G401.6 (cell line): ENCODE measurements at regions not wholly inside any gene's neighbourhood (a gene's known extent, or its start where the extent isn't known, plus 50 kb on each side); places are given as distances from the start of the nearest gene placed in this dataset.
"Not testable (repeated sequence)": the region's sequence is repeated elsewhere in the genome, so short reads cannot be mapped to it uniquely, and the experiment has no call there.

ENCODE experiments used
- FAIRE-seq: peaks from 2 replicates; lab custom pipeline; 2012; peaks lifted over from hg19 to GRCh38; lab: Jason Lieb, UNC

DNA sequence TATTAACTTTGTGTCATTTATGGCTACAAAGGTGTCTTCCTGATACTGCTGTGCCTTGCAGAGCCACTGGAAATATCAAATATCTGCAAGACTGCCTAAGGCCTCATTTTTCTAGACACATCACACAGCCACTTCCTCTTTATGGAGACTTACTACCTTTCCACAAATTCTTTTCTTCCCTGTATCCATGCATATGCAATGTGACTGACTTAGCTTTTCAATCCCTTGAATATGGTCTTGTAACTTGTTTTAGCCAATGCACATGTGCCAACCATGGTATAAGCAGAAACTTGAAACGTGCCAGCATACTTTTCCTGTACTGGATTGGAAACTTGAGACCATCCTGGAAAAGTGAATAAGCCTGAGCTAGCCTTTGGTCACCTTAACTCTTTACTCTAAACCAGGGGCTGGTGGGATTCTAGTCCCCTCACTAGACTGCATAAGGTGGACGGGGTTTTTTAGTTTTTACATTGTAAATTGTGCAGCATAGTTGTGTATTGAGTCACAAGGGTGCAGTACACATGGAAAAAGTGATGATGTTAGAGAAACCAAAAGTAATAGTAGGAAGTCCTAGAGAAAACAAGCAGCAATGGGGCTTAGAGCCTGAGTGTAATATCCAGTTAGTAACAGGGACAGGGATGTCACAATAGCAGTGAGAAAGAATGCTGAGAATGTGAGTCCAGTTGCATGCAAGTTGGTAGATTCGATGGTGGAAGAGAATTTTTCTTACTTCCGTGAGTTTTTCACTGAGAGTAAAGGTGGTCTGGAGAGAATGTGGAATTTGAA lies 879.5 kb downstream of the SORCS1 start:
- FAIRE-seq, result no peak

DNA sequence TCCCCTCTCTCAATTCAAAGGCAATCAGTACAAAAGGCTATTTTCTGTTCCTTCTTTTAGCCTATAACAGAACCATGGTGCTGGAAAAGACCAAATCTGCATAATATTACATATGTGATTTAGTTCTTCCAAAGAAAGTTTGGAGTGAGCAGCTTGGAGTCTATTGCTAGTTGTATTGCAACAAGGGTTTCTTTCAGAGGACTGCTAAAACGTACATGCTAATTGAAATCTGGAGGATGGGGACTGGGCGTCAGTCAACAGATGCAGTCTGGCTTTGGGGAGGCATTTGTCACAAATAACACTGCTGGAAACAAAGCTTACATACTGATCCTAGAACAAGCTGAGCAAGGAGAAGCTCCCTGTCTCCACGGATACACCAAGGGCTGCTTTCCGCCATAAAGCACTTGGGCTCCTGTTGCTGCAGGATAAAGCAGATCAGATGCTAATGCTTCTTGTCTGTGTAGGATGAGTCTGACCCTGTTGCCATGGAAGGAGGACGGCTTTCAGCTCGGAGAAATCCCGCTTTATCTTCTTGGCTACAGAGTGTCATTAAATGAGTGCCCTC lies 883.5 kb downstream of the SORCS1 start:
- FAIRE-seq, result no peak

DNA sequence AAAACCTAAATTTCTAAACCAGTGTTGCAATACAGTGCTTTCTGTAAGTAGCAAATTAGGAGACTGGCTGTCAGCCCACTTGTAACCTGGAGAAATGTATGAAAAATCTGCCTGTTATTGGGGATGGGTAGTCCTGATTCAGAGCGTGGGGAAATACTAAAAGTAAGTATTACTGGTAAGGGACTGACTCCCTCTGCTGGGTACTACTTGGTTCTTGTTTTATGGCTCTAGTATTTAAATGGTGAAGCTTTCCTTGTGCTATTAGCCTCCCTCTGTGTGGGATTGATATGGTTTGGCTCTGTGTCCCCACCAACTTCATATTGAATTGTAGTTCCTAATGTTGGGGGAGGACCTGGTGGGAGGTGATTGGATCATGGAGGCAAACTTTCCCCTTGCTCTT lies 886.1 kb downstream of the SORCS1 start:
- FAIRE-seq, result no peak

DNA sequence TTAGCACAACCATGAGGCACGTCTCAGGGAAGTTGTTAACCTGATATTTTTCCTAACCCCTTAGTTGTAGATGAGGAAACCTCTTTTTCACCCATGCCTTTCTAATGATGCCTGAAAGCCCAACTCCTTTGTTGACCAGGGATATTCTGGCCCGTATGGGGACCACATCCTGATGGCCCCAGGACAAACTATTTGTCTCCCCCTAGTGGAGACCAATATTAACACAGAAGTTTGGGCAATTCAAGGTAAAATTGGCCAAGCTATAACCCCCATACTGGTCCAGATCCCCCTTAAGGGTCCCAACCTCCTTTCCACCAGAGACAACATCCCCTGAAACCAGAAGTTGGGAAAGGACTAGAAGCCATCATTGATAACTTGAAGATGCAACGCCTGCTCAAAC lies 893.3 kb downstream of the SORCS1 start:
- no peak for FAIRE-seq

DNA sequence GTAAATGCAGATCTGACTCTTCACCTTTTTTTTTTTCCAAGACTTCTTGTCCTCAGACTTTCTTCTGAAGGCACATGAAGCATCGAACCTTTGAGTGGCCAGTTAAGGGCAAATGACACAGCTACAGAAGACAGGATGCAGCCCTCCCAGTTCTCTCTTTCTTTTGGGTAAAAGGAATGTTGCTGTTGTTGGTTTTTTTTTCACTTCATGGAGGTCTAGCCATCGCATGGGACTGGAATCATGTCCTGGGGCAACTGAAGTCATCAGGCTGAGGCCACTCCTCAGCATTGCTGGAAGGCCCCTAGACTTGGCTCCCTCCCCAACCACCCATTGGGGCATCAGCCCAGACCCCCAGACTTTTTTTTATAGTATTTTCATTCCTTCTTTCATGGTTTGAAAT lies 896.5 kb downstream of the SORCS1 start:
- no peak for FAIRE-seq

DNA sequence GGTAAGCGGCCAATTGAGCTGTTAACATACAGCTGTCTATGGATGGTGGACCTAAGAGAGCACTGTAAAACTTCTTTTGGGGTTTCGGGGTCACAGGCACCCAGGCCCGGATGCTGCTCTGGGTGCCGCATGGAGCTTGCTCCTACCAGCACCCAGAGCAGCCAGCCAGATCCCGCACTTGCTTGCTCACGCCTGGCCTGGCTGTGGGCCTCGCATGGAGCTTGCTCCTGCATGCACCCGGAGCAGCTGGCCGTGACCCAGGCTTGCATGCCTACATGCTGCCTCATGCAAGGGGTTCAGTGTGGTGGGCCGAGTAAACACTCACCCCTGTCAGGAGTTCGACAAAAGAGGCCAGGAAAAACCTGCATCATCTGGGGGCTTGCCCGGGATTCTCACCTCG lies 896.9 kb downstream of the SORCS1 start:
- no peak for FAIRE-seq

DNA sequence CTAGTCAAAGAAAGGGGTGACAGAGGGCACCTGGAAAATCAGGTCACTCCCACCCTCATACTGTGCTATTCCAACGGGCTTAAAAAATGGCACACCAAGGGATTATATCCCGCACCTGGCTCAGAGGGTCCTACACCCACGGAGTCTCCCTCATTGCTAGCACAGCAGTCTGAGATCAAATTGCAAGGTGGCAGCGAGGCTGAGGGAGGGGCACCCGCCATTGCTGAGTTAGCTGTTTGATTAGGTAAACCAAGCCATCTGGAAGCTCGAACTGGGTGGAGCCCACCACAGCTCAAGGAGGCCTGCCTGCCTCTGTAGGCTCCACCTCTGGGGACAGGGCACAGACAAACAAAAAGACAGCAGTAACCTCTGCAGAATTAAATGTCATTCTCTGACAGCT lies 907.1 kb downstream of the SORCS1 start:
- FAIRE-seq, result not testable (repeated sequence)

DNA sequence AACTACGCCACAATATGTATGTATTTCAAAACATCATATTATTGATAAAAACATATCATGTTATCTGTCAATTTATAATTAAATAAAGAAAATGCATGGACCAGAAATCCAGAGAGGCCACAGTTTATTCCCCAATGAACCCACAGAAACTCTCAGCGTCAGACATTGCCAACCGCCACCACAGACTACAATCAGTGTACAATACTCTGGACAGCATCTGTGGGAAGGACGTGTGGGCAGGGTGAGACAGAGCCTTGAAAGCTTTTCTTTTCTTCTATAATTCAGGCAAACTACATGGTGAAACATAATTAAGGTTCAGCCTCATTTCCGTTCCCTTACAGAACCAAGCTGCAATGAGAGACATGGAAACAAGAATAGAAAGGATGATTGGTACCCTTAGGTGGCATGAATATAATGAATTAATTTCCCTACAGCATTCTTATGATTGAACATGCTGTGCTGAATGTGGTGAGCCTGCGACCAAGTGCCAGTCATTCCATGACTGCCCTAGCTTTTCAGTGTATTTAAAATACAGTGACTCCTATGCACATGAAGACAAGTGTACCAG lies 909.3 kb downstream of the SORCS1 start:
- FAIRE-seq, result no peak

DNA sequence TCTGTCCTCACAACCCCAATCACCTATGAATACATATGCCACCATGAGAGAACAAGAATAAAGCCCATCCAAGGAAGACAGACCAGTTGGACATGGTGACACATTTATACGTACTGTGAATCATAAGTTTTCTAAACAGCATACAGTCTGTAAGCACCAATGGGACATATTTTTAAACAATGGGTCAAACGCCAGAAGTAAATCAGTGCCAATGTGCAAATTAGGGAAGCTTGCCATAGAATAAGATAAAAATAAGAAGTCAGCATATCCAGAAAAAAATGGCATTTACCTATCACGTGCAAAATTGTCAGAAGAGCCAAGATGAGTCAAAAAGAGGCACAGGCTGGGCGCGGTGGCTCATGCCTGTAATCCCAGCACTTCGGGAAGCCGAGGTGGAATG lies 910.4 kb downstream of the SORCS1 start:
- FAIRE-seq, result no peak

DNA sequence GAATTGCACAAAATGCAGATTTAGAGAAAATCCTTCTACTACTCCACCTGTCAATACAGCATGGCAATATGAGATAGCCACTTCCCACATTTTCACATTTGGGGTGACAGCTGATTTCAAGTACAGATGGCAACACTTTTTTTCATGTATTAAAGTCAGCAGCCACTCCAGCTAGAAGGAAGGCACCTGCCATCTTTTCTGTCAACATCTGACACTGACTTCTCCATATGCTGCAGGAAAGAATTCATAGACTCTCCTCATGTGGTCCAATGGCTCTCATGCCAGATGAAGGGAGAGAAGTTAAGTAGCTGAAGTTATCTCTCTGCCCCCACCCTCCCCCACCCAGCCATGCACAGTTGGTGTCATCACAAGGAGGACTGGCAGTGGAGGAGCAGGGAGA lies 912.0 kb downstream of the SORCS1 start:
- FAIRE-seq, result no peak

DNA sequence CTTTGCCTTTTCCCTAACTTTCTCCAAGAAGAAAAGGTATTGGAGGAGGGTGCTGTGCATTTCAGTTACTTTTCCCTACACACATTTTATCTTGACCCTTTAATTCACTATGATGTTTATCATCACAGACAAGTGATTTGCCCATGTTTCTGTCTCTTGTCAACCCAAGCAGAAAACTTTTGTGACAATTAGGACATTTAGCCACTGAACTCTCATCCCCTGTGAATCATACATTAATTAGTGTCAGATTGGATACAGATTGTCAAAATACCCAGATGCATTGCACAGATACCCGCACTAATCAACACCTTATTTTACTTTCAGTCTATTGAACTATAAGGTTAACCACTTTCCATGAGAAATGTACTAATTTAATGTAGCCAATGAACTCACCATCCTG lies 912.9 kb downstream of the SORCS1 start:
- no peak for FAIRE-seq

DNA sequence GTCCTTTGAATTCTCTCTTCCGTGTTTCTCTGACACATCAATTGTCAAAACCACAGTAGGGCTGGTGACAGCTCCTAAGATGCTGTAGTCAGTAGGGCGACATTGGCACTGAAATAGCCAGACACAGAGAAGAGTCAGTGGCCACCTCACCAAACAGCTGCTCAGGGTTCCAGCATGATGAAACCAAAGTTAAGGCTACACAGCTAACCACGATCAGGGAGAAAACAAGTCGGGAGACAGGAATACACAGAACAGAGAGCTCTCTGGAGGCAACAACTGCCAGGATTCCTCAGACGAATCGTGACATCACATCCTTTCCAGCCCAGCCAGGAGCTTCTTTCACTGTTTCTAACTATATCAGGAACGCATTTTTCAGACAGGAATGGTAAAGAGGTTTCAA lies 922.2 kb downstream of the SORCS1 start:
- FAIRE-seq, result no peak

DNA sequence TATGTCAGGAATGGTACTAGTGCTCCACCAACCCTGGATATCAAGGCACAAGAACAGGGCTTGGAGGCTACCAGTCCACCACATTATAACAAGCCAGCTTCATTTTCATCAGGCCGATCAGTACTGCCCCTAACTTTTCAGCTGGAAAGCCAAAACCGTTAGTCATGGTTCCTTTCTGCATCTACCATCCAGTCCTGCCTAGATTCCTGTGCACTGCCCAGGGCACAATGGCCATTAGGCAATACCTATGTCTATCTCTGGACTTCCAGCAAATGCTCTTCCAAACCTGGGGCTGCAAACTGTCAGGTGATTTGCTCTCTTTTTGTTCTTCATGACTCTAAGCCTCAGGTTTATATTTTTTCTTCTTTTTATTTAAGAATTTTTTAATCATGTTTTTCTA lies 937.7 kb downstream of the SORCS1 start:
- FAIRE-seq, result no peak

DNA sequence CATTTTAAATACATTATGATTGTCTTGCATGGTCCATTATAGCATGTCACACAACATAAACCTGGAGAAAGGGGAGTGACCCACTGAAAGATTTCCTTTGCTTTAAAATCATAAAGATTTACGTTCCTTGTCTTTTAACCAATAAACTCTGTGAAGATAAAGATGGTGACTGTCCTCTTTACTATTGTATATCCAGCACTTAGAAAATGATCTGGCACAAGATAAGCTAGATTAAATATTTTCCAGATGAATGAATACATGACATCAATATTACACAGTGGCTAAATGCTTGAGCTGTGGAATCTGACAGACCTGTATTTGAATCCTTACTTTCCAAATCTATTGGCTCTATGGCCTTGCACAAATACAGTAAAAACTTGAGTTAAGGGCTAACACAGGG lies 938.4 kb downstream of the SORCS1 start:
- no peak for FAIRE-seq

DNA sequence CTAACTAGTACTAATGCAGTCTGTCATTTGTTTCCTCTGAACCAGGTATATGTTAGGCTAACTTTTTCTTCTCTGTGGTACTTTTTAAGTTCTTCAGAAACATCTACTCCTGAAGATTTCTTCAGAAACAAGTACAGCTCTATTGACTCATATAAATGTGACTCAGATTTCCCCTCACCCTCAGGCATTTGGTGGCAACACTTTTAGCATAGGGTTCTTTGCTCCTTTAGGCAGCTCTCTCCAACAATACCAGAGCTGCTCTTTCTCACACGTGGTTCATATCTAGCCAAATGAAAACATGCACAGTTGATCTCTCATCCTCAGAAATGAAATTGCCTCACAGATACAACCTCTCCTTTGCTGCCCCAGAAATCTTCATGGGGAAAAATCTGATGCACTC lies 939.8 kb downstream of the SORCS1 start:
- FAIRE-seq, result no peak

DNA sequence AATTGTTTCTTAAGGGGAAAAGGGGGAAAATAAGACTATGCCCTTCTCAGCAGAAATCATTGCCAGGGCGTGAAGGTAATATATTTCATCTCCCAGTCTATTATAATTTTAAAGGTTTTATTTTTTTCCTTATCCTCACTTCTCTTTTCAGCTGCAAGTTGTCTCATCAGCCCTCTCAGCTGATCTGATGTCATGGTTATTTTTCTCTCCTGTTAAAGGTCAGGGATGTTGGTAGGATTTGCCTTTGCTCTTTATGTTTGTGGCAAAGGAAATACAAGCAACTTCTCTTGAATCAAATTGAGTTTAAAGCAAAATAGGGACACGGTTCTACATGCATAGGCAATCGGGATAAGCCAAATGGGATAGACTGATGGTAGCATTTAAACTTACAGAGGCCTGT lies 946.9 kb downstream of the SORCS1 start:
- FAIRE-seq, result no peak

DNA sequence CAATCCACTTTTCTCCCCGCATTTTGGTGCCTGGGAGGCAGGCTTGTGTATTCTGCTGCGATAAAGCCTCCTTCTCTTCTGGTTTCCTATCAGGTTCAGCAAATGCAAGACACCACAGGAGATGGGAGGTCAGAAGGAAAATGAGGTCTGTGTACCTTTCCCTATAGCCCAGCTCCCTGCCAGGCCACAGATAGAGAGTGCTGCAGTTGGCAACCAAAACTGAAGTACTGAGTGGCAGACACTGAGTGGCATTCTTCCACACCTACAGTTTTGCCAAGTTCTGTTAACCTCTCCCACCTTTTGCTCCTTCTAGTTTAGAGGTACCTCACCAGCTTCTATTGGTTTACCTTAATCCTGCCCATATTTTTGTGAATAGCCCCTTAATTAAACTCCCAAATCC lies 948.4 kb downstream of the SORCS1 start:
- FAIRE-seq, result no peak

DNA sequence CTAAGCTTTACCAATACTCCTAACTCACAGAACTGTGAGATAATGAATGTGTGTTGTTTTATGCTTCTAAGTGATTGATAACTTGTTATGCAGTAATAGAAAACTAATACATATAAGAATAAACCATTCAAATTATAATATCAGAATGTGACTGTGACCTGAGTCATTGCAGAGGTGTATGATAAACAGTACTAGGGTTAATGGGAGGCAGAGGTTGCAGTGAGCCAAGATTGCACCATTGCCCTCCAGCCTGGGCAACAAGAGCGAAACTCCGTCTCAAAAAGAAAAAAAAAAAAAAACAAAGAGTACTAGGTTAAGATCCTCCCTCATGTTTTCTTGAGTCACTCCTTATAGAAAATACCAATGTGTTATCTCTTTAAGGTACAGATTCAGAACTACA lies 950.3 kb downstream of the SORCS1 start:
- FAIRE-seq, result no peak

DNA sequence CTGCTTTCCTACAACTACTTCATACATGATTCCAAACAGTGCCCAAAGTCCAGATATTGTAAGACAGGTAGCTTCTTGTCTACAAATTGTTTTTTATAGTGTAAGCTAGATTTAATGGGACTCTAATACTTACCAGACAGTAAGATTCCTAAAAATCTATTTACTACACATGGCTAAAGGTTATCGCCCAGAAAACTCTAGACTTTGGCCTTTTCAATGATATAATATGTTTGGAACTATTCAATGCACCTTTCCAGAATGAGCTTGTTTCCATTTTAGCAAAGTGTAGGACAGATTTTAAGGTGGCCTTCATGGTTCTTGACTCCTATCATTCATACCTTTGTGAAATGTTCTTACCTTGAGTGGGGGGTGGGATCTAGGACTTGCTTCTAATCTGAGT lies 951.0 kb downstream of the SORCS1 start:
- no peak for FAIRE-seq

DNA sequence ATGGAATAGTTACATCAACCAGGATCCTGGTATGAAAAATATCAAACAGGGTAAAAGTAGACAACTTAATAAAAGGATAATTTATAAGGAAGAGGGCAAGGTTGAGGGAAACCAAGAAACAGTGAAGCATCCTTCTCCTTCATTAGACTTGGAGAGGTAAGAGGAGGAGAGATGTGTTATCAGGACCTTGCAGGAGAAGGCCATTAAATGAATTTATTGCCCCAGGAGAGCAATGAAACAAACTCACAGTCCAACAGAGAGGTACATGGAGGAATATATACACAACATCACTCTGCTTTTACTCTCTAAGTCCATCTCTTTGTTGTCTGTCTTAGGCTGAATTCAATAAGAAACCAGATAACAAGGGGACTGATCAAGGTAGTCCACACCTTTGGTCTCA lies 966.2 kb downstream of the SORCS1 start:
- no peak for FAIRE-seq

DNA sequence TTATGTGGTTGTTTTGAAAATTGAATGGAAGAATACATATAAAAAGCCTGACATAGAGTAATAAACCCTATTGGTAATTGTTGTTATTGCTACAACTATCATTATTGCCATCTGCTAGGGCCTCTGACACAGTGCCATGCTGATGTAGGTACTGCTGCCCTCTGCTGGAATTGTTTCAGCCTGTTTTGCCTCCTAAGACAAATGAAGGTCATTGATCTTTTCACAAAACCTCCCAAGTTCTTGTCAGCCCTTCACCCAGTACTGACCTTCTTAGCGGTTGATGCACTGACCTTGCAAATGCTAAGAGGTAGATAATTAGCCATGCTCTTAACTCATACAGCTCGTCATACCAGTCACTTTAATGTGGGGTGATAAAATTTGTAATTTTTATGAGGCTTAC lies 975.2 kb downstream of the SORCS1 start:
- FAIRE-seq, result no peak

DNA sequence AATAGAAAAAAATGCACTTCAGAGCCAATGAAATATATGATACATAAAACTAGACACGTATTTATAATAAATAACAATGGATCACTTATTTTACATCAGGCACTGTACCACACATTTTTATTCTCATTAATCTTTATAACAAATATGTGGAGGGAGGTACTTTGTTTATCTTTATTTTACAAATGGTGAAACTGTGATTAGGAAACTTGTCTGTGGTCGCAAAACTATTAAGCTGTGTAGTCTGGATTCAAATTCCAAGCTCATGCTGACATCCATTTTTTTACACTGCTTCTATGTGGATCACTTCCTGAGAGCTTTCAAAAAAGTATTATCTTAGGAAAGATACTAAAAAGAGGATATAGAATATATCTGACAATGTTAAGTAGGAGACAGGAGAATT lies 978.6 kb downstream of the SORCS1 start:
- FAIRE-seq, result no peak

DNA sequence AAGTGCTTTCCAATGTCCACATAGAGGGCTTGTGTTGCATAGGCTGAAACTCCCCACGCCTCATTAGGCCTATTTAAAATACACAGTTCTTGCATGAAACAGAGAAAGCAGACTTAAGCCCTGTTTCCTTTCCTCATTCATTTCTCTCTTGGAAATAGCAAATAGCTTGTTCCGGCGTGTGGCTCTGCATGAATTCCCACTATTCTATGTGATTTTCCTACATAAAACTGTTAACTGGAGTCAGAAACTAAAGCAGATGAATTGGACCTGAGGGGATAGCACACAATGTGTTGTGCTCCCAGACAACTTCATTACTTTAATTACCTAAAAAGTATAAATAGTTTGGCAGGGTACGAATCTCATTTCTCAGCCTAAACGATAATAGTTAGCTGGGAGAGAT lies 981.5 kb downstream of the SORCS1 start:
- no peak for FAIRE-seq

DNA sequence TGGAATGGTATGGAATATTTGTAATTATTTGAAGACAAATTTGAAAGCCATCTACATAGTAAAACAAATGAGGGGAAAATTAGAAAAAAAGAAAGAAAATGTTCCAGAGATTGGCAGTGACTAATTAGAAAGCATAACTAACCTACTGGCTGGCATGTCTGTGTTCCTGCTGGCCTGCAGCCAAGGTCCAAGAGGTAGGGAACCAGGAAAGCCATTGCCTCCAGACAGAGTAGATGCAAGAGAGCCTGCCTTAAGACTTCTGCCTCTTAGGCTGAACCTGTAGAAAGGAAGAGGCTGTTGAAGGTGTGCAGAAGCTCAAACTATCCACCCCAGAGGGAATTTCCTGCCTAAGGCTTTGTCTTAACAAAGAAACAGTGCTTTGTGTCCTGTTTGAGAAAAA lies 982.0 kb downstream of the SORCS1 start:
- no peak for FAIRE-seq
